ENCODE measurements at regions not wholly inside any gene's neighbourhood (a gene's known extent, or its start where the extent isn't known, plus 50 kb on each side); places are given as distances from the start of the nearest gene placed in this dataset.

DNA sequence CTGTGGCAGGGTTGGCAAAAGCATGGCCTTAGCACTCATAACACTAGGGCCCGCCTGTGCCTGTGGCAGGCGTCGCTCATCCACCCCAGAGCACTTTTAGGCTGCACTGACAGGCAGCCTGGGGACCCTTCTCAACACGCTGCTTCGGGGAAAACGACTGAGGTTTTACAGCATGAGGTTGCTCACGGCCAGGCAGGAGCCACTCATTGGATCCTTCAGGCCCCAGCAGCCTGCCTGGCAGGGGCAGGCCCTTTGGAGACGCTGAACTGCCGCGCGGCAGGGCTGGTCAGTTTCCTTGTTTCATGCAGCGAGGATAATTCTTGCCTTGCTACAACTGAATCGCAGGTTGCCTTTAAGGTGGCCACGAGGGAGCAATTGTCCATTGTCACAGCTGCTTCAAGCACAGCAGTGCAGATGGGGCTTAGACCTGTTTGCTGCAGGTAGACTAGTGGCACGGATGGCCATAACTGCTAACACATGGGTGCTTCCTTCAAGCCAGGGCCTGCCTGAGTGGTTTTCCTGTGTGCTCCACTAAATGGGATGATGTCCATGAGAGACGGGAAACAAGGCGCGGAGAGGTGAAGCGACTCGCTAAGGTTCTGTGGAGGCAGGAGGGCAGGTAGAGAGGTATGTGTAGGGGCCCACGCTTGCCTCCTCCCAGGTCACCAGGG is 49.9 kb upstream of the HS6ST1 start:
- no peaks in the 10 kb centered on the region for H3K36me3 Mint-ChIP-seq
- no peak overlapping the region for H3K4me3 Mint-ChIP-seq
- no peaks in the 10 kb centered on the region for H3K9me3 Mint-ChIP-seq
- H3K4me1 Mint-ChIP-seq: no peaks in the 10 kb centered on the region
- H3K27me3 Mint-ChIP-seq: no peaks in the 10 kb centered on the region
- H3K27ac Mint-ChIP-seq: no peak overlapping the region

DNA sequence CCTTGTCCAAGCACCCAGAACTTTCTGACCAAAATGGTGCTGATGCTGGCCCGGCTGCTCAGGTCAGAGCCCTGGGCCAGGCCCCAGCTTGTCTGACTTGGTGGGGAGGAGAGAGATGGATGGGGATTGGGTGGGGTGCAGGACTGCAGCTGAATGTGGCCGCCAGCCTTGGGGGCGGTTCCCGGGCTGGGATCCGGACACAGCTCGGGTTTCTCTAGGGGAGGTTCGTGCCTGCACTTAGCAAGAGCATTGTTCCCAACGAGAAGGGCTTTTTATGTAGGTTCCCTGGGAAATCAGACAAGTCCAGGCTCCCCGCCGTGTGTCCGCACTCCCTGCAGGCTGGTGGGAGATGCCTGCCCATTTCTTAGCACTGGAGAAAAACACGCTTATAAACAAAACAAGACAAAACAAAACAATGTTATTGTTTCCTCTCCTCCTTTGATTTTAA is 50.5 kb upstream of the HS6ST1 start:
- H3K36me3 Mint-ChIP-seq: no peaks in the 10 kb centered on the region
- H3K27me3 Mint-ChIP-seq: no peaks in the 10 kb centered on the region
- H3K27ac Mint-ChIP-seq: no peak overlapping the region
- H3K4me3 Mint-ChIP-seq: no peak overlapping the region
- no peaks in the 10 kb centered on the region for H3K9me3 Mint-ChIP-seq
- H3K4me1 Mint-ChIP-seq: no peaks in the 10 kb centered on the region

DNA sequence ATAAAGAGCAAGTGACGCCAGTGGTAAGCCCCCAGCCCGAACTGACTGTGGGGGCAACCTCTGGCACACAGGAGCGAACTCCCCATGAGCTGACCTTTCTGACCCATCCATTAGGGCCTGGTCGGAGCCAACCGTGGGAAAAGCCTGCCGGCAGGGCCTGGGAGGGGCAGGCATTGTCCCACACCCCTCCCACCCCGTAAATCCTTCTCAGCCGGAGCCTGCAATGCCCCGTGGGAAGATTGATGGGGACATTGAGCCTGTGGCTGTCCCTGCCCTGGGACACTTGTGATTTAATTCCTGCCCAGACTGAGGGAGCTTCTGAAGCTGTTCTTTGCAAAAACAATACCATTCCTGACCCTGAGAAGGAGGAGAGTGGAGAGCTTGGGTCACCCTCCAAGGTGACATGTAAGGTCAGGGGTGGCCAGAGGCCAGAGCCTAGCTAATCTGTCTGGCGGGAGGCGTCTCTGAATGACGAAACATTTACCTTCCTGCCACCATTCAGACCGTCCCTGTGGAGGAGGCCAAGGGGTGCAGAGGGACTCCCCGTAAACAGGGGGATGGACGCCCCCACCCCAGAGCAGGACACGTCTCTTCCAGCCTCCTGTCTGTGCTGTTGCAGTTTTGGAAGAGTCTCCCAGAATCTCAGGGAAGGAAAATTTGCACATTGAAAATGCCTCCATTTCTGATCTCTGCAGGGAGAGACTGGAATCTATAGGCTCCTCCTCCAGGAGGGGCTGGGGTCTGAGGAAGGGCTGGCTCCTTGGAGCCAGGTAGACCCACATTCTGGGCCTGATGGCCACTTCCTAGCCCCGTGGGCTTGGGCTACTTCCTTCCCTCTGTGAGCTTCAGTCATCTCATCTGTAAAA is 51.2 kb upstream of the HS6ST1 start:
- H3K9me3 Mint-ChIP-seq: no peaks in the 10 kb centered on the region
- H3K4me3 Mint-ChIP-seq: no peak overlapping the region
- no peaks in the 10 kb centered on the region for H3K27me3 Mint-ChIP-seq
- no peak overlapping the region for H3K27ac Mint-ChIP-seq
- H3K4me1 Mint-ChIP-seq: no peaks in the 10 kb centered on the region
- no peaks in the 10 kb centered on the region for H3K36me3 Mint-ChIP-seq

DNA sequence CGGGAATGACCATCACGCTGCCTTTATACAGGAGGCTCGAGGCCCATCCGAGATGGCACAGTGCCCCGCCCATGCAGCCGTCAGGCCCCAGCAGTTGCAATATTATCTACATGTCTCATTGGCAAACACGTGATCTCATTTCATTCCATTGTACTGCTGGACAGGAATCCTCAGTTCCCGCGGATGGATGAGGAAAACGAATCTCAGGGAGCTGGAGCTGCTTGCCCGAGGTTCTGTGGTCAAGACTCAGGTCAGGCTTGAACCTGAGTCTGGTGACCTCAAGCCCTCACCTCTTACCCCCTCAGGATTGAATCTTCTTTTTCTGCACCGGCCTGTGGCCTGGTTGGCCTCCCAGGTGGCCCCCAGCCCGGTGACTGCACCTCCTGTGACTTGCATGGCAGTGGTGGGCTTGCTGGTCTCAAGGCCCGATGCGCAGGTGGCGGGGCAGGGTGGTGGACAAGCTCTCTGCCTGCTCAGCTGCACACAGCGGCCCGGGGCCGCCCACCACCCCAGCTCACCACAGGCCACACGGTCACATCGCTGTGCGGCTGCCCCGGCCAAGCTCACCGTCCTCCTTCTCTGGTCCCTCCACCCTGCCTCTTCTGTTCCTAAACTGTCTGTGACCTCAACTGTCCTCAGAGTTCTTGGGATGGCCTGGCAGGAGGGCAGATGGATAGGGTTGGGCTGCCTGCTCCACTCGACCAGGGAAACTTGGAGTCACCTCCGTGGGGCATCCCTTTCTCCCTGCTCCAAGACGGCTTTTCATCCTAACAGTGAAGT is 52.0 kb upstream of the HS6ST1 start:
- no peaks in the 10 kb centered on the region for H3K36me3 Mint-ChIP-seq
- no peaks in the 10 kb centered on the region for H3K4me1 Mint-ChIP-seq
- H3K27ac Mint-ChIP-seq: no peak overlapping the region
- no peaks in the 10 kb centered on the region for H3K27me3 Mint-ChIP-seq
- no peak overlapping the region for H3K4me3 Mint-ChIP-seq
- H3K9me3 Mint-ChIP-seq: no peaks in the 10 kb centered on the region

GRCh38 chr2:128371248-128371630 is 52.6 kb upstream of the HS6ST1 start:
- no peak overlapping the region for H3K4me3 Mint-ChIP-seq
- H3K27me3 Mint-ChIP-seq: no peaks in the 10 kb centered on the region
- H3K9me3 Mint-ChIP-seq: no peaks in the 10 kb centered on the region
- H3K4me1 Mint-ChIP-seq: no peaks in the 10 kb centered on the region
- H3K27ac Mint-ChIP-seq: no peak overlapping the region
- H3K36me3 Mint-ChIP-seq: no peaks in the 10 kb centered on the region

GRCh38 chr2:128371648-128372345 is 53.1 kb upstream of the HS6ST1 start:
- Mint-ChIP-seq H3K36me3 (no peaks in the 10 kb centered on the region), H3K27me3 (no peaks in the 10 kb centered on the region), H3K9me3 (no peaks in the 10 kb centered on the region), H3K27ac (no peak overlapping the region), H3K4me1 (no peaks in the 10 kb centered on the region), H3K4me3 (no peak overlapping the region)

DNA sequence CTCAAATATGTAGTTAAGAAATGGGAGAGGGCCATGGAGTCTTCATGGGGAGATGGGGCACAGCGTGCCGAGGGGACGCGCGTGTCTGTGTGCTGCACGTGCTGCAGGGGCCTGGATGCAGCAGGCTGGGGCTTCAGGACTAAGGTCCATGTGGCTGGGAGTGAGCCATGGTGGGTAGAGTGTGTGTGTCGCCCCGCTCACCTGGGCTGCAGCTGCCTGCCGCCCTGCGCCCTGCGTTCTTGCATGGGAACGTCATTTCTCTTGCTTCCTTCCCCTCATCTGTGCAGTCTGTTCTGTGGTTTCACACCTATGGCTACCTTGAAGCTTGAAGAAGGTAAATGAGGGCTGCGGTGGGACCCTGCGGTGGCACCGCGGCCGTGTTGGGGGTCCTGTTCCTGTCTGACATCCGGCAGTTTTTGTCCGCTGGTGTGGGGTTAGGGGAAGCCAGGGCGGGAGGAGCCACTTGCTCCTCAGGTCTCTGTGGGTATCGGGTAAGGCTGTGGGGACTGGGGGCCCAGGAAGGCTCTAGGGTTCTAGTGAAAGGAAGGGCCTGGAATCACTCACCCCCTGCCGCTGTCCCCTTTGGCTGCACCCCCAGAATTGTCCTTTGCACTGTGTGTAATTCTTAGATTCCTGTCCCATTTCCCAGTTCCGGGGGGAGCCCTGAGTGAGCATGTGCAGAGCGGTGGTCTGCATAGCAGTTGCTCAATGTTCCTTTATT is 54.1 kb upstream of the HS6ST1 start:
- H3K36me3 Mint-ChIP-seq: no peaks in the 10 kb centered on the region
- no peak overlapping the region for H3K4me3 Mint-ChIP-seq
- no peak overlapping the region for H3K27ac Mint-ChIP-seq
- no peaks in the 10 kb centered on the region for H3K9me3 Mint-ChIP-seq
- H3K4me1 Mint-ChIP-seq: no peaks in the 10 kb centered on the region
- H3K27me3 Mint-ChIP-seq: no peaks in the 10 kb centered on the region

DNA sequence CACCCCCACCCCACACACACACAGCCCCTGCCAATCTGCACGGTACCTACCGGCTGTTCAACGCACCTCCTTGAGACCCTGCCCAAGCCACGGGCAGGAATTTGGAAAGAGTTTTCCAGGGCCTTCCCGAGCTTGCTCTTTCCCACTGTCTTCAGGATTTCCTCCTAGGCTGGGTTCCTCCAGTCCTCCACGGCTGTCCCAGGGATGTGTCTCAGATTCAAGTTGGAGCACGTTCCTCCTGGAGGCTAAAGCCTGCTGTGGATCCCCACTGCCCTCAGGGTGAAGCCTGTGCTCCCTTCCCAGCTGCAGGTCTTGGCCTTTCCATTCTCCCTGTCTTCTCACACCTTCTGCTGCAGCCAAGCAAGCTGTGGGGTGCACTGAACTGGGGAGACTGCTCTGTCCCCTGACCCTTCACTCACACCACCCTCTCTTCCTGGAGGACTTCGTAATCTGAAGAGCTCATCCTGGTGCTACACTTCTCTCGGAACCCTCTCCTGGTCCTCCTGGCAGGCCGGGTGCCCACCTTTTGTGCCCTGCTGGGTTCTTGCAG is 54.9 kb upstream of the HS6ST1 start:
- no peaks in the 10 kb centered on the region for H3K9me3 Mint-ChIP-seq
- H3K36me3 Mint-ChIP-seq: no peaks in the 10 kb centered on the region
- H3K4me3 Mint-ChIP-seq: no peak overlapping the region
- no peak overlapping the region for H3K27ac Mint-ChIP-seq
- H3K27me3 Mint-ChIP-seq: no peaks in the 10 kb centered on the region
- no peaks in the 10 kb centered on the region for H3K4me1 Mint-ChIP-seq

DNA sequence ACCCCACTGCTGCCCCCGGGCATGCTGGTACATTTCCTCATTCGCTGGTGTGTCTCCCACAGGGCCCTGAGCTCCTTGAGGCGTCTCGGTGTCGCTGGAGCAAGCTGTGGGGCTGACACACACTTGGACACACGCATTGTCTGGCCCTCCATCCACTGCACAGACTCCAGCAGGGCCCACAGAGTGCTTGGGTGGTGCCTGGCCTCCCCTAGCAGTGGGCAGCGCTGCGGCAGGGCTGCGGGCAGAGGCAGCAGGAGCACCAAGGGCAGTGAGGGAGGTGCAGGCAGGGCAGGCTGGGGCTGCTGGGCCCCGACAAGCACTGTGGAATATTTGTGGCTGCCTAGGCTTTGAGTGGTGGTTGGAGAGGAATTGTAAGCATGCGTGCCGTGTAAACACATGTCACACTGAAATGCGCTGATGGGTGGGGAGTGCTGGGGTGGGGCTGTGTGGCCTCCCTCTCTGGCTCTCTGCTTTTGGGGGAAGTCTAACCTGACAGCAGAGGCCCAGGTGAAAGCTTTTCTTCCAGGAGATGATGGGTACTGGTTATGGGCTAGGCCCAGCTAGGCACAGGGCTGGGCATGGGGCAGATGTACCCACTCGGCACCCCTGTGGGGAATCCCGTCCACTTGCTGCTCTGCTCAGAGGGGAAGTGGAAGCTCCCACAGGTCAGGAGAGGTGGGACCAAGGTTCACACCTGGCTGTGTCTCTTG is 55.5 kb upstream of the HS6ST1 start:
- Mint-ChIP-seq H3K4me1 (no peaks in the 10 kb centered on the region), H3K36me3 (no peaks in the 10 kb centered on the region), H3K27me3 (no peaks in the 10 kb centered on the region), H3K27ac (no peak overlapping the region), H3K9me3 (no peaks in the 10 kb centered on the region), H3K4me3 (no peak overlapping the region)

- Mint-ChIP-seq H3K27ac (no peak overlapping the region), H3K9me3 (no peaks in the 10 kb centered on the region), H3K4me3 (no peak overlapping the region), H3K27me3 (no peaks in the 10 kb centered on the region), H3K4me1 (no peaks in the 10 kb centered on the region), H3K36me3 (no peaks in the 10 kb centered on the region)
Observed at GRCh38 chr2:128374711-128375413, 56.2 kb upstream of the HS6ST1 start.

DNA sequence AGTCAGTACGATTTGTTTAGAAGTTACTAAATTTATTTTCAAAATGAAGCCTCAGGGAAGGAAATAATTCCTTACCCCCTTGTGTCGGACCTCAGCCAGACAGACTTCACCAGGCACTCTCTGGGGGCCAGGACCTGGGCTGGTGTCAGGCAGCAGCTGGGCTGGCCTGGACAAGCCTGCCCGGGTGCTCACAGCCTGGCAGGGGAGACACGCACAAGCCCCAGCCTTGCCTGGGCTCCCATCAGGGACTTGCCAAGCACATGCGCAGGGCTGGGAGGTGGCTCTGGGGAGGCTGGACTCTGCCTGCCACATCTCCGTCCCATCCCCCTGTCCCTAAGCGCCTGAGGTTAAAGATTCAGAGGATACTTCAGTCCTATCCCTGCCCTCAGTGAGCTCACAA is 56.8 kb upstream of the HS6ST1 start:
- no peaks in the 10 kb centered on the region for H3K4me1 Mint-ChIP-seq
- no peak overlapping the region for H3K27ac Mint-ChIP-seq
- no peaks in the 10 kb centered on the region for H3K36me3 Mint-ChIP-seq
- H3K9me3 Mint-ChIP-seq: no peaks in the 10 kb centered on the region
- no peak overlapping the region for H3K4me3 Mint-ChIP-seq
- H3K27me3 Mint-ChIP-seq: no peaks in the 10 kb centered on the region

DNA sequence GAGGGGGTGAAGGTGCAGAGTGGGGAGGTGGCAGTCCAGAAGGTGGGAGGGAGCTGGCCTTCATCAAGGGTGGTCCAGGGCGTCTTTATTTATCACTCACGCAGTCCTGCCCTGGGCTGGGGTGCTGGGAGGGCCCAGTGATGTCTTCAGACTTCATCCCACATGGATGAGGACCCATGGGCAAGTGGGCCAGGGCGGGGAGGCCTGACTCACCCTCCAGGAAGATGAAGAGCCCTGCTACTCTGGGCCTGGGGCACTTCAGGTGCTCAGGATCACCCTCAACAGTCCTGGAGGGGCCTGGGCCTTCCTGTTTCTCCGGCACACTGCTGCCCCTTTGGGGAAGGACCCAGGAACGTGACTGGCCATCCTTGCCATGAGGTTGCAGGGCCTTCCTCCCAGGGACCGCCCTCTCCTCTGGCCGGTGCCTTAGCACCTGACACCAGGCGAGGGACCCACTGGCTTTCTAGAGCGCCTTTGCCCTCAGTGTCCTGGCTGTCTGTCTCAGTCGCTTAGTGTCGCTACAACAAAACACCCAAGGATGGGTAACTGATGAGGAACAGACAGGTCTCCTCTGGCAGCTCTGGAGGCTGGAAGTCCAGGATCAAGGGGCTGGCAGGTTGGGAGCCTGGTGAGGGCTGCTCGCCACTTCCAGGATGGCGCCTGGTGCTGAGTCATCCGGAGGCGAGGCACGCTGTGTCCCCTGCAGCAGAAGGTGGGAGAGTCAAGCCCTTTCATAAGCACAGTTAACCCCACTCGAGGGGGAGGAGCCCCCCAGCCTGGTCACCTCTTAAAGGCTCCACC is 57.8 kb upstream of the HS6ST1 start:
- H3K4me1 Mint-ChIP-seq: no peaks in the 10 kb centered on the region
- H3K27ac Mint-ChIP-seq: no peak overlapping the region
- H3K36me3 Mint-ChIP-seq: no peaks in the 10 kb centered on the region
- H3K4me3 Mint-ChIP-seq: no peak overlapping the region
- no peaks in the 10 kb centered on the region for H3K27me3 Mint-ChIP-seq
- H3K9me3 Mint-ChIP-seq: no peaks in the 10 kb centered on the region

Data from activated naive CD4-positive, alpha-beta T cell treated with anti-CD3 and anti-CD28 coated beads, Interleukin-2, amount 50 U/mL, for 24 hours (primary cell).